ENCODE measurements at regions not wholly inside any gene's neighbourhood (a gene's known extent, or its start where the extent isn't known, plus 50 kb on each side); places are given as distances from the start of the nearest gene placed in this dataset.
"Not testable (repeated sequence)": the region's sequence is repeated elsewhere in the genome, so short reads cannot be mapped to it uniquely, and the experiment has no call there.

- DNase-seq (ENCODE audit: low read depth in 2 of 2) = not testable (repeated sequence)
These were observed 1093.1 kb upstream of the DEFB115 start for GRCh38 chr20:30164389-30164788.

DNA sequence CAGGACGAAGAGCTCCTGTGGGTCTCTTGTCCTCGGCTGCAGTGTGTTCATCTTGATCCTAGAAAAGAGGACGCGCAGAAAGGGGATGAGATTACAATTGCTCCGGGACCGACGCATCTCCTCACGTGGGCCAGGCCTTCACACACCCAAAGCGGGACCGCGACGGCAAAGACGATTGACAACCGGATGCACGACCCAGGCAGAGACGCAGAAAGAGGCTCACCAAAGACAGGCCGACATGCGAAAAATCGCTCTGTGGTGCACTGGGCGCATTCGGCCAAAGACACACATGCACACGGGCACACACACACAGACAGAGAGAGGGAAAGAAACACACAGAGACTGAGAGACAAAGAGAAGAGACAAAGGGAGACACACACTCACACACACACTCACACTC is 1089.9 kb upstream of the DEFB115 start:
- no peak for DNase-seq (ENCODE audit: low read depth in 2 of 2)

GRCh38 chr20:30168025-30168799 is 1089.3 kb upstream of the DEFB115 start:
- no peak for DNase-seq (ENCODE audit: low read depth in 2 of 2)

DNA sequence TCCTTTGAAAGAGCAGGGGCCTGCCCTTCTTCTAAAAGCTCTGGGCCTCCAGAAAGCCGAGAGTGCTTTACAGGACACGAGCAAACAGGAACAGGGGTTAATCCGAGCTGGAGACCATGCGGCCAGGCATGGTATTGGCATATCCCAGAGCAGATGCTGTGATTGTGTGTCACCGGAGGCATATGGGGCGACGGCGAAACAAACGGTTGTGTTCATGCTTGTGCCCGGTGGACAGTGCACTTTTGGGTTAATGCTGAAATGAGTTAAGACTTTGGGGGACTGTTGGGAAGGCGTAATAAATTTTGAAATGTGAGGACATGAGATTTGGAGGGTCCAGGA is 1088.7 kb upstream of the DEFB115 start:
- no peak for DNase-seq (ENCODE audit: low read depth in 2 of 2)

DNA sequence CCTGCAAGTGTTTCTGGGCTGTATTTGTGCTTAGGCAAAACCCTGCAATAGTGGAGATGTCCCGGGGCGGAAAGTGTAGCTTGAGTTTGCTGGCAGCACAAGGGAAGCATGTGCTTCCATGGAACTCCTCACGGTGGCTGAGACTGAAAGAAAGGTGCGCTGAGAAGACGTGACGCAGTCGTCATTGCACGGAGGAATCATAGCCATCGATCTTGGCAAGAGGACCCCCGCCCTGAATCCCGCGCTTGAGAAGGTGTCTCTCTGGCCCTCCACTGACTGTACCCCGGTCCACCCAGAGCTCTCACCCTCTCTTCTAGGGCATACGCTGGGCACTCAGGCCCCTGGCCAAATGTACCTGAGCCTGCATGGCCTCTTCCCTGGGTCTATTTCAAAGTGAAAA is 1081.8 kb upstream of the DEFB115 start:
- no peak for DNase-seq (ENCODE audit: low read depth in 2 of 2)

DNA sequence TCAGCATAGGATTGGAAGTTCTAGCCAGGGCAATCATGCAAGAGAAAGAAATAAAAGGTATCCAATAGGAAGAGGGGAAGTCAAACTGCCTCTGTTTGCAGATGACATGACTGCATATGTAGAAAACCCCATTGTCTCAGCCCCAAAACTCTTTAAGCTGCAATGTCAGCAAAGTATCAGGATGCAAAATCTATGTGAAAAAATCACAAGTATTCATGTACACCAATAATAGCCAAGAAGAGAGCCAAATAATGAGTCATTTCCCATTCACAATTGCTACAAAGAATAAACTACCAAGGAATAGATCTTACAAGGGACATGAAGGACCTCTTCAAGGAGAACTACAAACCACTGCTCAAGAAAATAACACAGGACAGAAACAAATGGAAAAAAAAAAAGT is 1074.3 kb upstream of the DEFB115 start:
- DNase-seq (ENCODE audit: low read depth in 2 of 2) = not testable (repeated sequence)

DNA sequence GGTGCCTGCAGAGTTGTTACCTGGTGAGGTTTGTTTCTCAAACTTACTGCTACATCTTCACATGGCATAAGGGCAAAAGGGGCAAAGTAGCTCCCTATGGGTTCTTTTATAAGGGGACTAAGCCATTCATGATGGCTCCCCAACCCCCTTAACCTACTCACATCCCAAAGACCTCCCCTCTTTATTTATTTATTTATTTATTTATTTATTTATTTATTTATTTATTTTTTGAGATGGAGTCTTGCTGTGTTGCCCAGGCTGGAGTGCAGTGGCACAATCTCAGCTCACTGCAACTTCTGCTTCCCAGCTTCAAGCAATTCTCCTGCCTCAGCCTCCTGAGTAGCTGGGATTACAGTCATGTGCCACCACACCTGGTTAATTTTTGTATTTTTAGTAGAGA is 1065.7 kb upstream of the DEFB115 start:
- not testable (repeated sequence) for DNase-seq (ENCODE audit: low read depth in 2 of 2)

DNA sequence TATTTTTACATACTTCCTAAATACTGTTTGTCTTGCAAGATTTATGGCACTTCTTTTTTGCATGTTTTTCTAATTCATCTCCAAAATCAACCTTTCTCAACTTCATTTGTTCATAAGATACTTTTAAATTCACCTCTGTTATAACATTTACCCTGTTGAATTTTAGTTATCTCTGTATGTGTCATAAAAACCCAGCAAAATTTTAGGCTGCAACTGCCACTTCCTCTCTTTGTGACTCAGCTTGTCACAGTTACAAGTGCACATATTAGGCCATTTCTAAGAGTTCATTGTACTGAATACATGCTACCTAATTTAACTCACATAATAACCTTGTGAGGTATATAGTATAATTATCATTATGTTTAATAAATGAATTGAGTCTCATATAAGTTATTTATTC is 1023.0 kb upstream of the DEFB115 start:
- DNase-seq (ENCODE audit: low read depth in 2 of 2) = not testable (repeated sequence)

DNA sequence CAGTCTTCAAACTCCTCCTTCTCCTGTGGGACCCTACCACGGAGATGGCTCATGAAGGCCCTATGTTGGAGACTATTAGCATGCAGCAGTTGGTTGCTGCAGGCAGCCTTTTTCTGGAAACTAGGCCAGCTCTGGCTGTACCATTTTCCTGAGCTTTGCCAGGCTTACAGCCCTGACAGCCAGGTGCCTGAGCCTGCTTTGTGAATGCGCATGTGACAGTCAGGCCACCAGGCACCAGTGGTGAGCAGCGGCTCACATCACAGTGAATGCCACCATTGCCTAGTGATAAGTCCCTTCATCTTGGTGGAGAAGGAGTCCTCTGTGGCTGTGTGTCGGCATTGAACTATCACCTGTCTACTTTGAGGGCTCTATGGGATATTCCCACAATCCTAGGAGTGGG is 982.4 kb upstream of the DEFB115 start:
- not testable (repeated sequence) for DNase-seq (ENCODE audit: low read depth in 2 of 2)

- DNase-seq (ENCODE audit: low read depth in 2 of 2) = no peak
These were observed 975.8 kb upstream of the DEFB115 start for GRCh38 chr20:30281584-30282197.

- peak in 1 of 2 donors; percentile 54 for DNase-seq (ENCODE audit: low read depth in 2 of 2)
These were observed 973.8 kb upstream of the DEFB115 start for GRCh38 chr20:30283476-30284280.

DNA sequence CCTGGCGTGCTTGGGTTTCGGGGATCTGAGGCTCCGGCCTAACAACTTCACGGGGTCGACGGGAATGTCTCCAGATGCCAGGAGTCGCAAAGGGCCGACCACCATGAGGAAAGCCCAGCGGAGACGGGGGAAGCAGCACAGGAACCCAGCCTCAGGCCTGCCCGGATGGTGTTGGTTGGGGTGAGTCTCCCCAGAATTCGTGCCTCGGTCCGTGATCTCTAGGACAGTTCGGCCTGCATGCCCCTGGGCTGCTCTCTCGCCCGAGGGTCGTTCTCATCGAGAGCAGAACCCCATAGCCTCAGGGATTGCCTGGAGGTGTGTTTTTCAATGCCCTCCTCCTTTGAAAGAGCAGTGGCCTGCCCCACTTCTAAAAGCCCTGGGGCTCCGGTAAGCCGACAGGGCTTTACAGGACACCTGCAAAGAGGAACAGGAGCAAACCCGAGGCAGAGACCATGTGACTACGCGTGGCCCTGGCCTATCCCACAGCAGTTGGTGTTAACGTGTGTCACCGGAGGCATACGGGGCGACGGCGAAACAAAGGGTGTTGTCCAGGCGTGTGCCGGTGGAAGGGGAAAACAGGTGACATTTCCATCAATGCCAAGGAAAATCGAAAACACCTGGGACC is 973.1 kb upstream of the DEFB115 start:
- DNase-seq (ENCODE audit: low read depth in 2 of 2) = no peak

DNA sequence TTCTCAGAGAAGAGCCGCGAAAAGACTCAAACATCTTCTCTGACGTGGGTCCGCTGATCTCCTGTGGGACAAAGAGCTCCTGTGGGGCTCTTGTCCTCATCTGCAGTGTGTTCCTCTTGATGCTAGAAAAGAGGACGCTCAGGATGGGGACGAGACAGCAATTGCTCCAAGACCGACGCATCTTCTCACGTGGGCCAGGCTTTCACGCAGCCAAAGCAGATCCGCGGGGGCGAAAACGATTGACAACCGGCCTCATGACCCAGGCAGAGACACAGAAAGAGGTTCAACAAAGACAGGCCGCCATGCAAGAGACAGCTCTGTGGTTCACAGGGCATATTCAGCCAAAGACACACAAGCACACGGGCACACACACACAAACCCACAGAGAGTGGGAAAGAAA is 971.8 kb upstream of the DEFB115 start:
- DNase-seq (ENCODE audit: low read depth in 2 of 2) = no peak

GRCh38 chr20:30286157-30286556 is 971.3 kb upstream of the DEFB115 start:
- no peak for DNase-seq (ENCODE audit: low read depth in 2 of 2)

DNA sequence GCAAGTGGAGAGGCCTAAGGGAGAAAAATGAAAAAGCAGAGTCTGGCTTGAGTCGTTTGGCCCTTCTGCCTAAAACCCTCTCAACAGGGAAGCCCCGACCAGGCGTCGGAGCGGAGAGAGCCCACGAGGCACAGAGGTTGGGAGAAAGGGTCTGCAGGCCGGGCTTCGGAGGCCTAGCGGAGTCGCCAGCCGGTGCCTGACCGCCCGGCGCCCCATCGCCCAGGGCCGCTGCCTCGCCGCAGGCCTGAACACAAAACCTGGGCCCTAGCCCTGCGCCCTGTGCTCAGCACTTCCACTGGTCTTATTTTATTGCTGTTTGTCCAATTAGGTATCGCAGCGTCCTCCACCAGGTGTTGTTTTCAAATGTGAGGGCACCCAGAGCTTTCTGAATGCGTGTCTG is 970.0 kb upstream of the DEFB115 start:
- DNase-seq (ENCODE audit: low read depth in 2 of 2) = not testable (repeated sequence)

- DNase-seq (ENCODE audit: low read depth in 2 of 2) = no peak
These were observed 969.1 kb upstream of the DEFB115 start for GRCh38 chr20:30288346-30288745.

GRCh38 chr20:30289049-30289448 is 968.4 kb upstream of the DEFB115 start:
- not testable (repeated sequence) for DNase-seq (ENCODE audit: low read depth in 2 of 2)

- not testable (repeated sequence) for DNase-seq (ENCODE audit: low read depth in 2 of 2)
These were observed 967.7 kb upstream of the DEFB115 start for GRCh38 chr20:30289711-30290141.

- not testable (repeated sequence) for DNase-seq (ENCODE audit: low read depth in 2 of 2)
These were observed 967.0 kb upstream of the DEFB115 start for GRCh38 chr20:30290361-30291063.

DNA sequence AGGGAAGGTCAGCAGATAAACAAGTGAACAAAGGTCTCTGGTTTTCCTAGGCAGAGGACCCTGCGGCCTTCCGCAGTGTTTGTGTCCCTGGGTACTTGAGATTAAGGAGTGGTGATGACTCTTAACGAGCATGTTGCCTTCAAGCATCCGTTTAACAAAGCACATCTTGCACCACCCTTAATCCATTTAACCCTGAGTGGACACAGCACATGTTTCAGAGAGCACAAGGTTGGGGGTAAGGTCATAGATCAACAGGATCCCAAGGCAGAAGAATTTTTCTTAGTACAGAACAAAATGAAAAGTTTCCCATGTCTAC is 966.4 kb upstream of the DEFB115 start:
- not testable (repeated sequence) for DNase-seq (ENCODE audit: low read depth in 2 of 2)

DNA sequence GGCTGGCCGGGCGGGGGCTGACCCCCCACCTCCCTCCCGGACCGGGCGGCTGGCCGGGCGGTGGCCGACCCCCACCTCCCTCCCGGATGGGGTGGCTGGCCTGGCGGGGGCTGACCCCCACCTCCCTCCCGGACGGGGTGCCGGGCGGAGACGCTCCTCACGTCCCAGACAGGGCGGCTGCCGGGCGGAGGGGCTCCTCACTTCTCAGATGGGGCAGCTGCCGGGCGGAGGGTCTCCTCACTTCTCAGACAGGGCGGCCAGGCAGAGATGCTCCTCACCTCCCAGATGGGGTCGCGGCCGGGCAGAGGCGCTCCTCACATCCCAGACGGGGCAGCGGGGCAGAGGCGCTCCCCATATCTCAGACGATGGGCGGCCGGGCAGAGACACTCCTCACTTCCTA is 965.8 kb upstream of the DEFB115 start:
- not testable (repeated sequence) for DNase-seq (ENCODE audit: low read depth in 2 of 2)

- DNase-seq (ENCODE audit: low read depth in 2 of 2) = not testable (repeated sequence)
These were observed 962.1 kb upstream of the DEFB115 start for GRCh38 chr20:30295396-30295795.
